IMR-90 (cell line): ENCODE measurements at regions not wholly inside any gene's neighbourhood (a gene's known extent, or its start where the extent isn't known, plus 50 kb on each side); places are given as distances from the start of the nearest gene placed in this dataset.

Experiments
- ATAC-seq: fragments of 200-7000 bp; cut with Tn5 transposase; 2 replicates; pipeline ENCODE4 v1.9.1; 2020; ENCODE audit warnings: low read depth, mild to moderate bottlenecking, moderate library complexity
- BruUV-seq: library from RNA; stranded (reverse); fragments of 400-500 nt; replicated peaks from 2 replicates; lab custom pipeline; 2021; lab: Mats Ljungman, UMichigan
- CTCF ChIA-PET: fragments of 300-600 bp; formaldehyde crosslinking; extraction: SDS; loops from one replicate; lab custom pipeline; 2021; ENCODE audit warnings: antibody characterized with exemption; lab: Yijun Ruan, JAX
- POLR2A ChIA-PET: fragments of 300-600 bp; sonication (Branson Sonifier 250); formaldehyde crosslinking; loops from one replicate; lab custom pipeline; 2022; ENCODE audit warnings: antibody characterized with exemption; ENCODE audit not compliant: unreplicated experiment; lab: Charles Lee
- DNase-seq: peaks from one replicate; pipeline ENCODE4 v3.0.0; 2013
- H2AFZ ChIP-seq: replicated peaks from 2 replicates; pipeline ENCODE3; 2013; ENCODE audit warnings: low read length, mild to moderate bottlenecking; ENCODE audit not compliant: poor library complexity
- H2AK5ac ChIP-seq: 2 replicates; pipeline ENCODE4 v1.6.1; 2013; ENCODE audit warnings: low read depth, low read length, inconsistent platforms
- H2AK9ac ChIP-seq: replicated peaks from 2 replicates; pipeline ENCODE3; 2013; ENCODE audit warnings: mild to moderate bottlenecking, low read depth, low read length, moderate library complexity; ENCODE audit not compliant: poor library complexity
- H2BK120ac ChIP-seq: 2 replicates; pipeline ENCODE4 v1.6.1; 2013; ENCODE audit warnings: low read depth, low read length, inconsistent platforms
- H2BK15ac ChIP-seq: 3 replicates; pipeline ENCODE4 v1.6.1; 2013; ENCODE audit warnings: low read depth, low read length, inconsistent platforms
- H2BK20ac ChIP-seq: 2 replicates; pipeline ENCODE4 v1.6.1; 2013; ENCODE audit warnings: low read depth, mild to moderate bottlenecking, inconsistent platforms, low read length, moderate library complexity
- H2BK5ac ChIP-seq: 2 replicates; pipeline ENCODE4 v1.6.1; 2013; ENCODE audit warnings: mild to moderate bottlenecking, low read depth, low read length, inconsistent platforms; ENCODE audit not compliant: poor library complexity, severe bottlenecking
- H3K14ac ChIP-seq: replicated peaks from 2 replicates; pipeline ENCODE4 v1.6.1; 2013; ENCODE audit warnings: low read depth, low read length, inconsistent platforms
- H3K18ac ChIP-seq: 2 replicates; pipeline ENCODE4 v1.6.1; 2013; ENCODE audit warnings: low read depth, low read length, control low read depth
- H3K23ac ChIP-seq: 2 replicates; pipeline ENCODE4 v1.6.1; 2013; ENCODE audit warnings: low read depth, low read length, inconsistent platforms
- H3K27ac ChIP-seq: 2 replicates; pipeline ENCODE4 v1.5.1; 2013; ENCODE audit warnings: mild to moderate bottlenecking, control low read depth, low read length; ENCODE audit not compliant: insufficient read depth
- H3K27me3 ChIP-seq: 2 replicates; pipeline ENCODE4 v1.6.1; 2013; ENCODE audit warnings: low read length; ENCODE audit not compliant: control insufficient read depth, insufficient read depth
- H3K36me3 ChIP-seq: 2 replicates; pipeline ENCODE4 v1.6.1; 2013; ENCODE audit warnings: low read length, mixed read lengths; ENCODE audit not compliant: control insufficient read depth, insufficient read depth
- H3K4ac ChIP-seq: 2 replicates; pipeline ENCODE4 v1.6.1; 2013; ENCODE audit warnings: low read depth, low read length, inconsistent platforms
- H3K4me1 ChIP-seq: 2 replicates; pipeline ENCODE4 v1.6.1; 2013; ENCODE audit warnings: low read length, mixed read lengths; ENCODE audit not compliant: control insufficient read depth, insufficient read depth
- H3K4me2 ChIP-seq: 2 replicates; pipeline ENCODE4 v1.6.1; 2013; ENCODE audit warnings: low read depth, mild to moderate bottlenecking, control low read depth, low read length, moderate library complexity
- H3K4me3 ChIP-seq: 2 replicates; pipeline ENCODE4 v1.5.1; 2013; ENCODE audit warnings: low read depth, mild to moderate bottlenecking, control low read depth, low read length, moderate library complexity; ENCODE audit not compliant: insufficient read depth
- H3K56ac ChIP-seq: 2 replicates; pipeline ENCODE4 v1.6.1; 2013; ENCODE audit warnings: low read length, inconsistent platforms; ENCODE audit not compliant: insufficient read depth; ENCODE audit errors: extremely low read depth
- H3K79me1 ChIP-seq, 2 experiments: 2 replicates each; pipeline ENCODE4 v1.6.1; 2013; ENCODE audit warnings: low read length in 2 of 2, inconsistent platforms in 1 of 2, low read depth in 1 of 2
- H3K9ac ChIP-seq: 2 replicates; pipeline ENCODE4 v1.6.1; 2013; ENCODE audit warnings: low read depth, low read length, control low read depth
- H3K9me1 ChIP-seq: 2 replicates; pipeline ENCODE4 v1.6.1; 2013; ENCODE audit warnings: low read length, inconsistent platforms; ENCODE audit not compliant: insufficient read depth
- H3K9me3 ChIP-seq: 2 replicates; pipeline ENCODE4 v1.6.1; 2013; ENCODE audit warnings: low read length; ENCODE audit not compliant: control insufficient read depth, insufficient read depth
- H4K20me1 ChIP-seq: 2 replicates; pipeline ENCODE4 v1.6.1; 2013; ENCODE audit warnings: low read length, inconsistent platforms; ENCODE audit not compliant: insufficient read depth
- H4K5ac ChIP-seq: 2 replicates; pipeline ENCODE4 v1.6.1; 2013; ENCODE audit warnings: mild to moderate bottlenecking, low read depth, low read length, control low read depth
- H4K8ac ChIP-seq, 2 experiments: 2 replicates each; pipeline ENCODE4 v1.6.1; 2013; ENCODE audit warnings: low read depth in 2 of 2, low read length in 2 of 2, control low read depth in 1 of 2, inconsistent platforms in 1 of 2
- H4K91ac ChIP-seq: 2 replicates; pipeline ENCODE4 v1.6.1; 2013; ENCODE audit warnings: low read depth, low read length, inconsistent platforms; ENCODE audit not compliant: insufficient read depth
- CEBPB ChIP-seq: IDR thresholded peaks from 2 replicates; pipeline ENCODE4 v1.6.1; 2012; ENCODE audit warnings: low read depth, low read length, improper control_type of control experiment
- WGBS, 2 experiments: methylation state at CpG; one replicate each; pipeline versions ENCODE4 v1.1.5 to v1.1.7; 2013; ENCODE audit warnings: missing lambda C conversion rate in 2 of 2; ENCODE audit not compliant: insufficient read length in 1 of 2; ENCODE audit errors: extremely low coverage in 2 of 2; 5-methylcytosine and 5-hydroxymethylcytosine counted together
- dilution Hi-C: fragments of 300-500 bp; cut with HindIII; formaldehyde crosslinking; loops from one replicate; pipeline ENCODE4 v1.14.3; 2018; ENCODE audit warnings: low sequenced_read_pairs; ENCODE audit not compliant: unreplicated experiment
- in situ Hi-C: fragments of 300-500 bp; cut with MboI; formaldehyde crosslinking; loops from 3 replicates; pipeline ENCODE4 v1.14.3; 2019; ENCODE audit warnings: low sequenced_read_pairs, inconsistent platforms, mixed read lengths
- intact Hi-C: fragments of 100-400 bp; cut with micrococcal nuclease; formaldehyde crosslinking; loops from 2 replicates; pipeline ENCODE4 v1.10.0; 2022

- CTCF ChIA-PET, result no interaction called here
These were observed 332.3 kb upstream of the MARCKS start for GRCh38 chr6:113524826-113525225.

More at GRCh38 chr6:113524826-113525225, 332.3 kb upstream of the MARCKS start:
- H3K9ac ChIP-seq, result no peak overlapping the region
- H3K18ac ChIP-seq, result peak overlapping the region; percentile 41; the same call in 1 of the 2 replicates
- no peak overlapping the region for H3K14ac ChIP-seq
- no peak for TF ChIP-seq CEBPB
- no peaks in the 10 kb centered on the region for H4K20me1 ChIP-seq
- no peaks in the 10 kb centered on the region for H3K79me1 ChIP-seq
- no peak overlapping the region for H4K8ac ChIP-seq
- H2BK15ac ChIP-seq, result no peak overlapping the region
- in situ Hi-C loops, result no loop called here
- no peaks in the 10 kb centered on the region for H3K9me3 ChIP-seq
- POLR2A ChIA-PET, result no interaction called here
- BruUV-seq, result no TSS peak
- no peak overlapping the region for H2BK5ac ChIP-seq
- no peak overlapping the region for H2BK120ac ChIP-seq
- peak overlapping the region; percentile 53; the same call in 1 of the 2 replicates for H3K4me2 ChIP-seq
- H3K4ac ChIP-seq, result no peak overlapping the region
- no peak overlapping the region for H3K27ac ChIP-seq
- no peak overlapping the region for H3K23ac ChIP-seq
- no peak overlapping the region for H4K91ac ChIP-seq
- no peak overlapping the region for H2AK5ac ChIP-seq
- dilution Hi-C loops, result no loop called here
- no peak overlapping the region for H3K4me3 ChIP-seq
- no peak overlapping the region for H3K56ac ChIP-seq
- H2BK20ac ChIP-seq, result no peak overlapping the region
- 67% methylated on average over 1 of the region's 1 CpG; no CpG with 5 or more reads in 1 of the 2 experiments for WGBS, 2 experiments
- intact Hi-C loops, result no loop called here
- no peak overlapping the region for H4K5ac ChIP-seq
- no peaks in the 10 kb centered on the region for H3K27me3 ChIP-seq
- H2AK9ac ChIP-seq, result no peak overlapping the region
- H3K9me1 ChIP-seq, result no peaks in the 10 kb centered on the region
- no peak overlapping the region for H2AFZ ChIP-seq
- ATAC-seq (peak; percentile 78; the same call in 1 of the 2 replicates), DNase-seq (peak; percentile 20)
- H3K36me3 ChIP-seq, result no peaks in the 10 kb centered on the region
- peaks cover 2% of the 10 kb centered on the region for H3K4me1 ChIP-seq
